AML-193 (cell line): ENCODE measurements at regions not wholly inside any gene's neighbourhood (a gene's known extent, or its start where the extent isn't known, plus 50 kb on each side); places are given as distances from the start of the nearest gene placed in this dataset.
"Not testable (repeated sequence)": the region's sequence is repeated elsewhere in the genome, so short reads cannot be mapped to it uniquely, and the experiment has no call there.

Source experiments
- DNase-seq, 2 experiments: peaks; one replicate each; lab custom pipeline; 2025; lab: John Stamatoyannopoulos, UW

DNA sequence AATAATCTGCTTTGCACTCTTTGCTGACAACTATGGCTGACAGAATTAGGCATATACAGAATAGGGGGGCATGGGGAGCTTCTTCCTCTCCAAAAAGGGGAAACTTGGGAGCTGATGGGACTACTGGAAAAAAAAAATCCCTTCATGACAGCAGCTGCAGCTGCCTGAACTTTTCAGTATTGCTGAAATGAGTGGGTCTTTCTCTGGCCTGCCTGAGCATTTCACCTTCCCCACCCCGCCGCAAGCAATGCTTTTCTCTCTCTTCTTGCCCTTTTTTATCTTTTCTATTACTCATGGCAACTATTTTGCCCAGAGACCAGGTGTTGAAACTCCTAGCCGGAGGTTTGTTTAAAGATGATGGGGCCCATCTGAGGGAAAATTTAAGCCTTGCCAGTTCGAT lies 244.9 kb downstream of the SEMA3D start:
- DNase-seq, result no peak

GRCh38 chr7:84941291-84941690 lies 245.6 kb downstream of the SEMA3D start:
- no peak for DNase-seq

- no peak for DNase-seq
These were observed 247.0 kb downstream of the SEMA3D start for GRCh38 chr7:84939888-84940287.

- no peak for DNase-seq
These were observed 247.4 kb downstream of the SEMA3D start for GRCh38 chr7:84939442-84939841.

GRCh38 chr7:84924353-84924752 lies 262.5 kb downstream of the SEMA3D start:
- no peak for DNase-seq

GRCh38 chr7:84923348-84923747 lies 263.5 kb downstream of the SEMA3D start:
- no peak for DNase-seq

- DNase-seq, result no peak
These were observed 265.7 kb downstream of the SEMA3D start for GRCh38 chr7:84921154-84921553.

DNA sequence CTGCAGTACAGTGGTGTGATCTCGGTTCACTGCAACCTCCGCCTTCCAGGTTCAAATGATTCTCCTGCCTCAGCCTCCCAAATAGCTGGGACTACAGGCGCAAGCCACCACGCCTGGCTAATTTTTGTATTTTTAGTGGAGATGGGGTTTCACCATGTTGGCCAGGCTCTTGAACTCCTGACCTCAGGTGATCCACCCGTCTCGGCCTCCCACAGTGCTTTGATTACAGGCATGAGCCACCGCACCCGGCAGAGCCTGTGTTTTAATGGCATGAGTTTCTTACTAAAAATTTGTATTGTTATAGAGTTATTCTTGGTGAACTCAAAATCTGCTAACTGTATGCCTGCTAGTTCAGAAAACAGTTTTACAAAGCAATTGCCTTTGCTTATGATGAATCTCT lies 269.9 kb downstream of the SEMA3D start:
- DNase-seq, result not testable (repeated sequence)

- DNase-seq, result no peak
These were observed 270.7 kb downstream of the SEMA3D start for GRCh38 chr7:84916161-84916560.

GRCh38 chr7:84914598-84914997 lies 272.3 kb downstream of the SEMA3D start:
- no peak for DNase-seq

DNA sequence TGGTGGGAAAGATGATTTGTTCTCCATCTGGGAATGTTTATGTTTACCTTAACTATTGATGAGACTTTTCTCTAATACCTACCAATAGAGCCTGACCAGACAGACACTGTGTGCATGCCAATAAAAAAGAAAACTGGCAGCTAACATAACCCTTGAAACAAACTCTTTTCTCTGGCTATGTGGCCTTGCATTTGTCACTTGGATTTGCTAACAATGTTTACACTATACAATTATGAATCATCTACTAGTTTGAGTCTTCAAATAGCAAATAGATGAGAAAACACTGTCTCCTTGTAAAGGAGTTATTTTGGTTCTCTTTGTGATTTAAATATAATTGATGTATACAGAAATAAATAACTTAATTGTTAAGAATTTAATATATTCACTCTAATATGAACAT lies 273.1 kb downstream of the SEMA3D start:
- no peak for DNase-seq

GRCh38 chr7:84912993-84913635 lies 273.7 kb downstream of the SEMA3D start:
- no peak for DNase-seq

GRCh38 chr7:84912537-84912936 lies 274.3 kb downstream of the SEMA3D start:
- no peak for DNase-seq

- no peak for DNase-seq
These were observed 274.8 kb downstream of the SEMA3D start for GRCh38 chr7:84912018-84912417.

DNA sequence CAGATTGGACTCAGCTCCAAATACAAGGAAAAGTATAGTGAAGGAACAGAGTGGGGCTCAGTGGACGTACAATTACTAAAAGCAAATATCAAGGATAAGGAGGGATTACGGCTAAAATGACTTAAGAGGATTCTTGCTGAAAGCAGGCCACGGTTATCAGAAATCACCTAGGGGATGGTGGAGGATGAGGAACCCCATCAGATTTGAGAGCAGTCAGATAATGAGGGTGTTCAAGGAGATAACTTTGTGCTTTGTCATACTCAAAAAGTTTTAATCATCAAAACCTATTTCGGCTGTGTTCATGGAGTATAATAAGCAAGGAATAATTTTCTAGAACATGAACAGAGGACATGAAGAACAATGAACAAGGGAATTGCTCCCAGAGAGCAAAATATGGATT lies 275.8 kb downstream of the SEMA3D start:
- DNase-seq, result no peak

DNA sequence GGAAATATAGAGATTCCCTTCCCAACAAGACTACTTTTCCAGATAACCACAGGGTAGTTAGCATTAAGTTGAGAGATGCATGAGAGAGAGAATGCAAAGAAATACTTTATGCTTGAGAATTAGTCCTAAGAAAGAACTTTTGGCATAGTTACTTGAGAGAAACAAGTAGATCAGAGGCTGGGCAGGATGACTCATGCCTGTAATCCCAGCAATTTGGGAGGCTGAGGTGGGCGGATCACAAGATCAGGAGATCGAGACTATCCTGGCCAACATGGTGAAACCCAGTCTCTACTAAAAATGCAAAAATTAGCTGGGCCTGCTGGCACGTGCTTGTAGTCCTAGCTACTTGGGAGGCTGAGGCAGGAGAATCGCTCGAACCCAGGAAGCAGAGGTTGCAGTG lies 276.5 kb downstream of the SEMA3D start:
- not testable (repeated sequence) for DNase-seq

DNA sequence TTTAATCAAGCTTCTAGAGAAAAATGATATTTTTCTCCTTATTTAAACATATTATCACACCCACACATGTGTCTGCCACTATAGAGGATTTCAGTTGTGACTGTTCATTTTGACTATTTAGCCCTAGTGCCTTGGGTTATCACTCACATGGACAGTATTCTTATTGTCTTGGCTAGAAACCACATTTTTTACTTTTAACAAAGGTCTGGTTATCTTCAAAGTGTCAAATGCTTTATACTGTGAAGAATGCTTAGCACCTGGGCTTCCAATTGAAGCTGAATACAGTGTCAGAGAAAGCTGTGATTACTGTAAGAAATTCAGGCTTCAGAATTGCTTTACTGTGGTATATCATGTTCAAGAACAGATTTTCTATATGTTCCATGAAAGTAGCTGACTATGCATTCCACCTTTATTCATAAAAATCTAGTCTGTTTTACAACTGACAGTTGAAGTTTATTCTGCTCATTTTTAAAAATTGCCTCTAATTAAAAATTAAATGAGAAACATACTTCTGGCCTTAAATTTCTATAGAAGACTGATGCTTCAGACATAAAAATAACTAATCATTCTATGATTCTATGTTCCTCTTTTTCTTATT lies 278.6 kb downstream of the SEMA3D start:
- DNase-seq, result no peak

GRCh38 chr7:84906889-84907288 lies 280.0 kb downstream of the SEMA3D start:
- no peak for DNase-seq

GRCh38 chr7:84904561-84904960 lies 282.3 kb downstream of the SEMA3D start:
- DNase-seq, result no peak

DNA sequence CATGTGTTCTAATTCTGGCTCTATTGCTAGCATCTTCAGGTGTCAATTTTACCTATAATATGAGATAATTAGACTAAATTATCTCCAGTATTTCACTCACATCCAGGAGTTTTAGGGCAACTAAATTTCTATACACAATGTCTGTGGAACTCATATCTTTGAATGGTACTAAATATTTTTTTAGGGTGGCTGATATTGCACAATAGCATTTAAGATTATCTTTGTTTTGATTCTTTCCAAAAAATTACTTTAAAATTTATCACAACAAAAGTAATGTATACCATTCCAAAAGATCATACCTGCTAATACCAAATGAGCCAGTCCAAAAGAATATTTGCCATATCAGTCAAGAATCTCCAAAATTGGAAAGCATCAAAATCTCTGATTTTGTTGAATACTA lies 285.5 kb downstream of the SEMA3D start:
- DNase-seq, result no peak

DNA sequence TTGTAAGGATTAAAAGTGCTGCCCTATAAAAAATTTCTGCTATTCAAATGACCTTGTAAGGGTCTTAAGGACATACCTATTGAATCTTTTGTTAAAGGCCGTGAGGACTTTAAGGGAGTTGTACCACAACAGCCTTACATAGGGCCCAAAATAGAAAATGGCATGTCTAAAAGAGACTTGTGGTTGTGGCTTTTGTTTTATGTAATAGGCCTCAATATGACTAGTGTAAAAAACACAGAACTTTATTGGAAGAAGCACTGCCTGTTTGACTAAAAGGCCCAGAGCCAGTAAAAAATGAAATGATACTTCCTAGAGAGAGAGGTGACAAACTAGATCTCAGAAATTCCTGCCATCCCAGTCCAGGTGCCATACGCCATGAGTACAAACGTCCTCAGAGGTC lies 286.6 kb downstream of the SEMA3D start:
- no peak for DNase-seq

DNA sequence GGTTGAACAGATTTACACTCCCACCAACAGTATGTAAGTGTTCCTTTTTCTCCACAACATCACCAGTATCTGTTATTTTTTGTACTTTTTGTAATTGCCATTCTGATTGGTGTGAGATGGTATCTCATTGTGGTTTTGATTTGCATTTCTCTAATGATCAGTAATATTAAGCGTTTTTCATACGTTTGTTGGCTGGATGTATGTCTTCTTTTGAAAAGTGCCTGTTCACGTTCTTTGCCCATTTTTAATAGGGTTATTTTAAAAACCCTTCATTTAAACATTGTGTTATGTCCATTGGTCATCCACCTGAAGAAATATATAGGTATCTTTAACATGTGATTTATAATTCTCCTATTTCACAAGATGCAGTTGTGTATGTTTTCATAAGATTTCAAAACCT lies 291.3 kb downstream of the SEMA3D start:
- DNase-seq, result no peak

DNA sequence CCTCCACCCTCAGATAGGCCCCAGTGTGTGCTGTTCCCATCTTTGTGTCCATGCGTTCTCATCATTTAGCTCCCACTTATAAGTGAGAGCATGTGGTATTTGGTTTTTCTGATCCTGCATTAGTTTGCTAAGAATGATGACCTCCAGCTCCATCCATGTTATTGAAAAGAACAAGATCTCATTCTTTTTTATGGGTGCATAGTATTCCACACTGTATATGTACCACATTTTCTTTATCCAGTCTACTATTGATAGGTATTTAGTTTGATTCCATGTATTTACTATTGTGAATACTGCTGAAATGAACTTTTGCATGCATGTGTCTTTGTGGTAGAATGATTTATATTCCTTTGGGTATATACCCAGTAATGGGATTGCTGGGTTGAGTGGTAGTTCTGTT lies 303.3 kb downstream of the SEMA3D start:
- not testable (repeated sequence) for DNase-seq

- not testable (repeated sequence) for DNase-seq
These were observed 306.4 kb downstream of the SEMA3D start for GRCh38 chr7:84880326-84880997.
